ENCODE measurements at regions not wholly inside any gene's neighbourhood (a gene's known extent, or its start where the extent isn't known, plus 50 kb on each side); places are given as distances from the start of the nearest gene placed in this dataset.

DNA sequence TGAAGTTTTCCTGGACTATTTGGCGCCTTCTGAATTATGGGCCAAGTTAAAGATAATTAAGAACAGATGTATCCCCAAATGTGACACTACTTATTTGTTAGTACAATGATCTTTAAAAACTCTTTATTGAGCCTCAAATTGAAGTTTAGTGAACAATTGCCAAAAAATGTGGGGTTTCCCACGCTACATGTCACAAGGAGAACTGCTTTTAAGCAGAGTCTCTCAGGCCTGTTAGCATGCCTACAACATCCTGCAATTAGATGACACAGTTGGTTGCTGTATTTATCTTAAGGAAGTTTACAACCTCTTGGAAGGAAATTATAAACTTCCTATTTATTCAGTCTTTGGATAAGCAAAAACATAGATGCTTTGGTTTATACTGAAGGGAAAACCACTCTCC is 733.0 kb downstream of the TNS3 start:
- no peaks in the 10 kb centered on the region for H3K27me3 ChIP-seq (ENCODE audit: control insufficient read depth, insufficient read depth, low read length)
- no peaks in the 10 kb centered on the region for H3K36me3 ChIP-seq (ENCODE audit: control insufficient read depth, insufficient read depth, low read length)
- no peak overlapping the region for H3K4me3 ChIP-seq (ENCODE audit: low read depth, low read length)
- DNase-seq (ENCODE audit: low read depth) = peak; percentile 86
- TF ChIP-seq, protein P1, sequence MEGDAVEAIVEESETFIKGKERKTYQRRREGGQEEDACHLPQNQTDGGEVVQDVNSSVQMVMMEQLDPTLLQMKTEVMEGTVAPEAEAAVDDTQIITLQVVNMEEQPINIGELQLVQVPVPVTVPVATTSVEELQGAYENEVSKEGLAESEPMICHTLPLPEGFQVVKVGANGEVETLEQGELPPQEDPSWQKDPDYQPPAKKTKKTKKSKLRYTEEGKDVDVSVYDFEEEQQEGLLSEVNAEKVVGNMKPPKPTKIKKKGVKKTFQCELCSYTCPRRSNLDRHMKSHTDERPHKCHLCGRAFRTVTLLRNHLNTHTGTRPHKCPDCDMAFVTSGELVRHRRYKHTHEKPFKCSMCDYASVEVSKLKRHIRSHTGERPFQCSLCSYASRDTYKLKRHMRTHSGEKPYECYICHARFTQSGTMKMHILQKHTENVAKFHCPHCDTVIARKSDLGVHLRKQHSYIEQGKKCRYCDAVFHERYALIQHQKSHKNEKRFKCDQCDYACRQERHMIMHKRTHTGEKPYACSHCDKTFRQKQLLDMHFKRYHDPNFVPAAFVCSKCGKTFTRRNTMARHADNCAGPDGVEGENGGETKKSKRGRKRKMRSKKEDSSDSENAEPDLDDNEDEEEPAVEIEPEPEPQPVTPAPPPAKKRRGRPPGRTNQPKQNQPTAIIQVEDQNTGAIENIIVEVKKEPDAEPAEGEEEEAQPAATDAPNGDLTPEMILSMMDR (IDR thresholded peaks at IDR 0.05; ENCODE audit: insufficient read depth, low read depth, low read length) = no peak
- POLR2A ChIA-PET = interaction anchor here (0.6 kb wide), 1 partner anchor 219 kb away, joined by 3 read pairs; no protein-coding TSS in a partner anchor
- CTCF ChIA-PET = no interaction called here

DNA sequence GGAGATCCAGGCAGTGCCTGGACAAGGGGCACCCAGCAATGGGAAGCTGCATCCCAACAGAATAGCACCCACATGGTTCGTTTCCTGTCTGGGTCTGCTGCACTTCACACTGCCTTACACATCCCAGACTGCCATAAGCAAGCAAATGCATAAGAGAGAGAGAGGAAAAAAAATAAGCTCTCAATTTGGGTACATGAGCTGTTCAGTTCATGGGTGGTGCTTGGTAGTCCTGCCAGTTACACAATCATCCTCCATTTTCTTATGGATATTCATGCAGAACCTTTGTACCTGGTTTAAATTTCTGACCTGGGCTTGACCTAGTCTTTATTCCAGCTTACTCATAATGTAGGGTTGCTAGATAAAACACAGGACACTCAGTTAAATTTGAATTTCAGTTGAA is 733.6 kb downstream of the TNS3 start:
- no peaks in the 10 kb centered on the region for H3K27me3 ChIP-seq (ENCODE audit: control insufficient read depth, insufficient read depth, low read length)
- H3K4me3 ChIP-seq (ENCODE audit: low read depth, low read length) = no peak overlapping the region
- no peak for DNase-seq (ENCODE audit: low read depth)
- ChIA-PET POLR2A (no interaction called here), CTCF (no interaction called here)
- TF ChIP-seq, protein P1 (IDR thresholded peaks at IDR 0.05; ENCODE audit: insufficient read depth, low read depth, low read length) = no peak
- H3K36me3 ChIP-seq (ENCODE audit: control insufficient read depth, insufficient read depth, low read length) = no peaks in the 10 kb centered on the region

DNA sequence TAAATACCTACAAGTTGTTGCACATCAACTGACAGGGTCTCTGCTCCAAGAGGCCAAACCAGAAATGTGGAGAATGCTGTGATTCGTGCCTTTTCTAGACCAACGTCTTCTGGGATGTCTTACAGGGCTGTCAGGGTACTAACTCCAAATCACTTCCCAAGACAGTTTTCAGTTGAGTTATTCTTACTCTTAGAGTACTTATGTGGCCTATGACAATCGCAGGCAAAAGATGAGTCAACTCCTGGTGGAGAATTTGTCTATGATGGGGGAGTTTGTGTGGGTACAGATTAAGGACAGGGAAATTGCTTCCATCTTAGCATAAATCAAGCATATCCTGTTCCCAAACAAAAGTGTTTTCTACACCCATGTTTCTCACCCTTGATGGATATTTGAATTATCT is 734.8 kb downstream of the TNS3 start:
- Histone ChIP-seq H3K4me3 (ENCODE audit: low read depth, low read length) (no peak overlapping the region), H3K27me3 (ENCODE audit: control insufficient read depth, insufficient read depth, low read length) (no peaks in the 10 kb centered on the region), H3K36me3 (ENCODE audit: control insufficient read depth, insufficient read depth, low read length) (no peaks in the 10 kb centered on the region)
- DNase-seq (ENCODE audit: low read depth) = no peak
- ChIA-PET POLR2A (no interaction called here), CTCF (no interaction called here)
- TF ChIP-seq, protein P1 (IDR thresholded peaks at IDR 0.05; ENCODE audit: insufficient read depth, low read depth, low read length) = no peak

DNA sequence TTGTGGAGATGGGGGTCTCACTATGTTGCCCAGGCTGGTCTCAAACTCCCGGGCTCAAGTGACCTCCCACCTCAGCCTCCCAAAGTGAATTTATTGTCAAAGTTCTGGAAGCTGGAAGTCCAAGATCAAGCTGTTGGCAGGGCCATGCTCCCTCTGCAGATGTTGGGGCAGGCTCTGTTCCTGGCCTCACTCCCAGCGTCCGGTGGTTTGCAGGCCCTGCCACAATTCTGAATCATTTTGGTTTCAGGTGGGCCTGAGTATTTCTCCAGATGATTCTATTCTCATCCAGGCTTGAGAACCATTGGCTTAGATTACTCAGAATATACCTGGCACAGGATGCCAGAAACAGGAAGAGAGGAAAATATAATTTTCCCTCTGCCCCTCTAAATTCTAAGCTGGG is 737.4 kb downstream of the TNS3 start:
- no peaks in the 10 kb centered on the region for H3K36me3 ChIP-seq (ENCODE audit: control insufficient read depth, insufficient read depth, low read length)
- ChIA-PET POLR2A (no interaction called here), CTCF (interaction anchor here (1.2 kb wide), 1 partner anchor 9 kb away, joined by 4 read pairs; no protein-coding TSS in a partner anchor)
- TF ChIP-seq, protein P1 (IDR thresholded peaks at IDR 0.05; ENCODE audit: insufficient read depth, low read depth, low read length) = no peak
- H3K27me3 ChIP-seq (ENCODE audit: control insufficient read depth, insufficient read depth, low read length) = no peaks in the 10 kb centered on the region
- no peak for DNase-seq (ENCODE audit: low read depth)
- H3K4me3 ChIP-seq (ENCODE audit: low read depth, low read length) = no peak overlapping the region

DNA sequence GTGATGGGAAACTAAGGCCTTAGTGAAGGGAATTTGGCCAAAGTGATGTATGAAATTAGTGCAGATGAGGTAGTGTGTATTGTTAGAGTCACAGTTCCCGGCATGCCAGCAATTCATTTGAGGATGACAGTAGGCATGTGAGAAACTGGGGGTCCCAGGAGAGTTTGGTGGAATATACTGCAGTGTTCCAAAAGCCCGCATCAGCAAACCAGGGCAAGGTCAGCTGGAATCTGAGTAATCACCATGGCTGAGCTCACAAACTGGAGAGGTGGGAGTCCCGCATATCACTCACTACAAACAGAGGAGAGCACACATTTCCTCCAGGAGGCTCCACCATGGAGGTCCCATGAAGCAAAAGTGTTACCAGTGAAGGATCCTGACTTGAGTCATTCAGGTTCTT is 740.7 kb downstream of the TNS3 start:
- DNase-seq (ENCODE audit: low read depth) = no peak
- ChIA-PET POLR2A (no interaction called here), CTCF (no interaction called here)
- Histone ChIP-seq H3K36me3 (ENCODE audit: control insufficient read depth, insufficient read depth, low read length) (no peaks in the 10 kb centered on the region), H3K4me3 (ENCODE audit: low read depth, low read length) (no peak overlapping the region), H3K27me3 (ENCODE audit: control insufficient read depth, insufficient read depth, low read length) (no peaks in the 10 kb centered on the region)
- TF ChIP-seq, protein P1 (IDR thresholded peaks at IDR 0.05; ENCODE audit: insufficient read depth, low read depth, low read length) = no peak
